ENCODE measurements at regions not wholly inside any gene's neighbourhood (a gene's known extent, or its start where the extent isn't known, plus 50 kb on each side); places are given as distances from the start of the nearest gene placed in this dataset.

- Histone ChIP-seq H3K4me1 (ENCODE audit: control insufficient read depth, low read depth, low read length) (no peaks in the 10 kb centered on the region), H3K4me3 (ENCODE audit: low read length) (no peak overlapping the region), H3K18ac (ENCODE audit: low read length) (no peak overlapping the region), H3K4ac (ENCODE audit: low read depth, low read length) (no peak overlapping the region), H3K4me2 (ENCODE audit: low read length) (no peak overlapping the region), H2BK120ac (ENCODE audit: low read depth, low read length) (no peak overlapping the region), H3K79me1 (ENCODE audit: low read length) (no peaks in the 10 kb centered on the region), H4K8ac (ENCODE audit: low read depth, low read length) (no peak overlapping the region), H4K5ac (ENCODE audit: low read length) (no peak overlapping the region), H3K27ac (ENCODE audit: low read depth, low read length) (no peak overlapping the region), H3K23ac (ENCODE audit: low read length) (no peak overlapping the region), H3K9ac (ENCODE audit: low read length) (no peak overlapping the region), H3K79me2 (ENCODE audit: control insufficient read depth, insufficient read depth, low read length) (no peaks in the 10 kb centered on the region), H3K56ac (ENCODE audit: low read length) (no peak overlapping the region), H2BK5ac (ENCODE audit: low read length) (no peak overlapping the region), H2BK15ac (replicated peaks; ENCODE audit: low read depth) (no peak overlapping the region), H3K27me3 (ENCODE audit: insufficient read depth, low read length, poor library complexity) (no peaks in the 10 kb centered on the region), H2AK5ac (ENCODE audit: low read length) (no peak overlapping the region), H3K36me3 (ENCODE audit: control insufficient read depth, insufficient read depth, low read length) (no peaks in the 10 kb centered on the region)
- no CpG with 5 or more reads among the region's 5 CpGs for WGBS (ENCODE audit: extremely low coverage, insufficient coverage, low lambda C conversion rate)
- DNase-seq, result no peak
Observed at GRCh38 chr18:56312551-56313335, 325.6 kb downstream of the TXNL1 start.

GRCh38 chr18:56309104-56309503, 329.3 kb downstream of the TXNL1 start:
- no peak for DNase-seq
- Histone ChIP-seq H3K9ac (ENCODE audit: low read length) (no peak overlapping the region), H3K56ac (ENCODE audit: low read length) (no peak overlapping the region), H3K79me2 (ENCODE audit: control insufficient read depth, insufficient read depth, low read length) (no peaks in the 10 kb centered on the region), H3K79me1 (ENCODE audit: low read length) (no peaks in the 10 kb centered on the region), H3K4me3 (ENCODE audit: low read length) (no peak overlapping the region), H3K4ac (ENCODE audit: low read depth, low read length) (no peak overlapping the region), H4K5ac (ENCODE audit: low read length) (no peak overlapping the region), H4K8ac (ENCODE audit: low read depth, low read length) (no peak overlapping the region), H2BK120ac (ENCODE audit: low read depth, low read length) (no peak overlapping the region), H3K18ac (ENCODE audit: low read length) (no peak overlapping the region), H3K4me1 (ENCODE audit: control insufficient read depth, low read depth, low read length) (no peaks in the 10 kb centered on the region), H3K27ac (ENCODE audit: low read depth, low read length) (no peak overlapping the region), H3K23ac (ENCODE audit: low read length) (no peak overlapping the region), H2AK5ac (ENCODE audit: low read length) (no peak overlapping the region), H3K27me3 (ENCODE audit: insufficient read depth, low read length, poor library complexity) (no peaks in the 10 kb centered on the region), H2BK5ac (ENCODE audit: low read length) (no peak overlapping the region), H3K4me2 (ENCODE audit: low read length) (no peak overlapping the region), H2BK15ac (replicated peaks; ENCODE audit: low read depth) (no peak overlapping the region), H3K36me3 (ENCODE audit: control insufficient read depth, insufficient read depth, low read length) (no peaks in the 10 kb centered on the region)
- no CpG with 5 or more reads among the region's 2 CpGs for WGBS (ENCODE audit: extremely low coverage, insufficient coverage, low lambda C conversion rate)

- no peak overlapping the region for H2BK15ac ChIP-seq (replicated peaks; ENCODE audit: low read depth)
- no peak overlapping the region for H3K4ac ChIP-seq (ENCODE audit: low read depth, low read length)
- no peaks in the 10 kb centered on the region for H3K36me3 ChIP-seq (ENCODE audit: control insufficient read depth, insufficient read depth, low read length)
- H2BK5ac ChIP-seq (ENCODE audit: low read length), result no peak overlapping the region
- no peak overlapping the region for H3K27ac ChIP-seq (ENCODE audit: low read depth, low read length)
- no peak overlapping the region for H3K9ac ChIP-seq (ENCODE audit: low read length)
- no peak overlapping the region for H4K5ac ChIP-seq (ENCODE audit: low read length)
- H3K27me3 ChIP-seq (ENCODE audit: insufficient read depth, low read length, poor library complexity), result no peaks in the 10 kb centered on the region
- no peak overlapping the region for H3K56ac ChIP-seq (ENCODE audit: low read length)
- no peak overlapping the region for H3K4me2 ChIP-seq (ENCODE audit: low read length)
- DNase-seq, result peak; percentile 39
- H4K8ac ChIP-seq (ENCODE audit: low read depth, low read length), result no peak overlapping the region
- H3K4me1 ChIP-seq (ENCODE audit: control insufficient read depth, low read depth, low read length), result no peaks in the 10 kb centered on the region
- WGBS (ENCODE audit: extremely low coverage, insufficient coverage, low lambda C conversion rate), result no CpG with 5 or more reads among the region's 4 CpGs
- no peak overlapping the region for H2BK120ac ChIP-seq (ENCODE audit: low read depth, low read length)
- no peak overlapping the region for H3K23ac ChIP-seq (ENCODE audit: low read length)
- H3K79me1 ChIP-seq (ENCODE audit: low read length), result no peaks in the 10 kb centered on the region
- no peak overlapping the region for H2AK5ac ChIP-seq (ENCODE audit: low read length)
- no peak overlapping the region for H3K4me3 ChIP-seq (ENCODE audit: low read length)
- H3K18ac ChIP-seq (ENCODE audit: low read length), result no peak overlapping the region
- no peaks in the 10 kb centered on the region for H3K79me2 ChIP-seq (ENCODE audit: control insufficient read depth, insufficient read depth, low read length)
Observed at GRCh38 chr18:56307354-56308170, 330.8 kb downstream of the TXNL1 start.

GRCh38 chr18:56306797-56307196, 331.6 kb downstream of the TXNL1 start:
- H3K18ac ChIP-seq (ENCODE audit: low read length), result no peak overlapping the region
- H3K56ac ChIP-seq (ENCODE audit: low read length), result no peak overlapping the region

GRCh38 chr18:56305583-56305982, 332.8 kb downstream of the TXNL1 start:
- Histone ChIP-seq H2BK5ac (ENCODE audit: low read length) (no peak overlapping the region), H4K5ac (ENCODE audit: low read length) (no peak overlapping the region), H3K23ac (ENCODE audit: low read length) (no peak overlapping the region), H3K18ac (ENCODE audit: low read length) (no peak overlapping the region), H3K27me3 (ENCODE audit: insufficient read depth, low read length, poor library complexity) (no peaks in the 10 kb centered on the region), H3K4me3 (ENCODE audit: low read length) (no peak overlapping the region), H4K8ac (ENCODE audit: low read depth, low read length) (no peak overlapping the region), H3K4me1 (ENCODE audit: control insufficient read depth, low read depth, low read length) (no peaks in the 10 kb centered on the region), H3K27ac (ENCODE audit: low read depth, low read length) (no peak overlapping the region), H3K56ac (ENCODE audit: low read length) (no peak overlapping the region), H2AK5ac (ENCODE audit: low read length) (no peak overlapping the region), H2BK120ac (ENCODE audit: low read depth, low read length) (no peak overlapping the region), H3K9ac (ENCODE audit: low read length) (no peak overlapping the region), H2BK15ac (replicated peaks; ENCODE audit: low read depth) (no peak overlapping the region), H3K36me3 (ENCODE audit: control insufficient read depth, insufficient read depth, low read length) (no peaks in the 10 kb centered on the region), H3K79me2 (ENCODE audit: control insufficient read depth, insufficient read depth, low read length) (no peaks in the 10 kb centered on the region), H3K4ac (ENCODE audit: low read depth, low read length) (no peak overlapping the region), H3K79me1 (ENCODE audit: low read length) (no peaks in the 10 kb centered on the region), H3K4me2 (ENCODE audit: low read length) (no peak overlapping the region)
- DNase-seq, result no peak

More at GRCh38 chr18:56306797-56307196, 331.6 kb downstream of the TXNL1 start:
- H3K9ac ChIP-seq (ENCODE audit: low read length), result no peak overlapping the region
- H2BK120ac ChIP-seq (ENCODE audit: low read depth, low read length), result no peak overlapping the region
- H3K4ac ChIP-seq (ENCODE audit: low read depth, low read length), result no peak overlapping the region
- no peak overlapping the region for H2BK5ac ChIP-seq (ENCODE audit: low read length)
- H3K4me3 ChIP-seq (ENCODE audit: low read length), result no peak overlapping the region
- no peaks in the 10 kb centered on the region for H3K79me2 ChIP-seq (ENCODE audit: control insufficient read depth, insufficient read depth, low read length)
- H3K4me2 ChIP-seq (ENCODE audit: low read length), result no peak overlapping the region
- H3K23ac ChIP-seq (ENCODE audit: low read length), result no peak overlapping the region
- no peak overlapping the region for H3K27ac ChIP-seq (ENCODE audit: low read depth, low read length)
- no peaks in the 10 kb centered on the region for H3K36me3 ChIP-seq (ENCODE audit: control insufficient read depth, insufficient read depth, low read length)
- no CpG with 5 or more reads among the region's 1 CpG for WGBS (ENCODE audit: extremely low coverage, insufficient coverage, low lambda C conversion rate)
- H2AK5ac ChIP-seq (ENCODE audit: low read length), result no peak overlapping the region
- H3K79me1 ChIP-seq (ENCODE audit: low read length), result no peaks in the 10 kb centered on the region
- no peak overlapping the region for H2BK15ac ChIP-seq (replicated peaks; ENCODE audit: low read depth)
- no peak overlapping the region for H4K5ac ChIP-seq (ENCODE audit: low read length)
- no peaks in the 10 kb centered on the region for H3K4me1 ChIP-seq (ENCODE audit: control insufficient read depth, low read depth, low read length)
- DNase-seq, result no peak
- H3K27me3 ChIP-seq (ENCODE audit: insufficient read depth, low read length, poor library complexity), result no peaks in the 10 kb centered on the region
- no peak overlapping the region for H4K8ac ChIP-seq (ENCODE audit: low read depth, low read length)
